Dedifferentiated amniotic fluid mesenchymal stem cell (primary cell): ENCODE measurements at regions not wholly inside any gene's neighbourhood (a gene's known extent, or its start where the extent isn't known, plus 50 kb on each side); places are given as distances from the start of the nearest gene placed in this dataset.
"Not testable (repeated sequence)": the region's sequence is repeated elsewhere in the genome, so short reads cannot be mapped to it uniquely, and the experiment has no call there.

Experiments used
- DNase-seq: peaks from one replicate; pipeline ENCODE4 v3.0.0-alpha.2; 2016; ENCODE audit errors: extremely low spot score

DNA sequence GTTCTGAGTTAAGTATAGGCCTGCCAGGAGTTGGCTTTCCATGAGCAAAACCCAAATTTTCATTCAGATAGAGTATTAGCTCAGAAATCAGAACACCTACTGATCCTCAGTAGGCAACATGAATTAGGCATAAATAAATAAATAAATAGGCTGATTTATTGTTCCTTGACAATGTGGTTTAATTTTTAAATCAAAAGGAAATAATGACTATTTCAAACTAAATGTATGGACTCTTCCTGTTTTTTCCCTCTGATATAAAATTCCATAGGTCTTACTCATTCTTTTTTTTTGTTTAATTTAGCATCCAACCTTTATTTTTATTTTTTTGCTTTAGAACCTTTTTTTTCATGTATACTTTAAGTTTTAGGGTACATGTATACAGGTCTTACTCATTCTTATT is 140.2 kb upstream of the ITGA6 start:
- DNase-seq, result no peak

DNA sequence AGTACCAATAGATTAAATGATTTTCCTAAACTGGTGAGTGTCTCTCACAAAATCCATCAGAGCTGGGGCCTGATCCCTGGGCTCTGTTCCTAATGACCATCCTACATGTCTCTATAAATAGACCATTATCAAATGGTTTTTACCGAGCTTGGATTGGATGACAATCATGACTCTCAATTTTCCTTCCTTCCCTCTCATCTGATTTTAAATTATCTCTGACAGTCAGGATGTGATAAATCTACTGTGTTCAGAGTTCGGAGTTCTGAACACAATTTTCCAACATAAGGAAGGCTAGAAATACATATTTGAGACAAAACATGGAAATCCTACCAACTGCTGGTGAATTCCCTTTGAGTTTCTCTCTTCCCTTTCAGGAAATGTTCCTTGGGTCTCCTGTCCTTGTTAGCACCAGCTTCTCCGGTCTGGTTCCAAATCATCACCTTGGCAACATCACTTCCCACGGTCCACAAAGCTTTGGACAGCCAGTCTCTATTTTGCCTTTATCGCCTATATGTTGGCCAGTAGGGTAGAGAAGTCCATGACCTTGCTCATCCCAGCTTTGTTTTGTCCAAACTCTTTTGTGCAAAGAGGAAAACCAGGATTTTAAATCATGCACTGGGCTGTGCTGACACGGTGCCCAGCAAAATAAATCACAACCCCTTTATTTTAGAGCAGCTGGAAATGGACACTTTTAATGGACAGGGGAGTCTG is 139.6 kb upstream of the ITGA6 start:
- no peak for DNase-seq

DNA sequence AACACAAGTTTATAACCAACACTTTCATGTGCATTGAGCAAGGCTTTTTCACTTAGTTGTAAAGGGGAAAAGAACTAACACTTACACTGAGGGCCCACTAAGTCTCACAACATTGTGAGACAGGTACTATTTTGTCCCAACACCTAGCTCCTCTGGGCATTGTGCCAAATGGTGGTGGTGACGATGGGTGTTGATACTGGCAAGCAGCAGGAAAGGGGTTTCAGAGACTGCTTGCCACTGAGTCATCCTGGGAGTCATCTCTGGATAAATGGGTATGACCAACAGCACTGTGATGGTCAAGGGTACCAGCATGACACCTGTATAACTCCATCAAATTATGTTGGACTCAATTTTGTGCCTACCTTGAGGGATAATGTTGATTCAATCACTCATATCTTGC is 138.8 kb upstream of the ITGA6 start:
- DNase-seq, result no peak

DNA sequence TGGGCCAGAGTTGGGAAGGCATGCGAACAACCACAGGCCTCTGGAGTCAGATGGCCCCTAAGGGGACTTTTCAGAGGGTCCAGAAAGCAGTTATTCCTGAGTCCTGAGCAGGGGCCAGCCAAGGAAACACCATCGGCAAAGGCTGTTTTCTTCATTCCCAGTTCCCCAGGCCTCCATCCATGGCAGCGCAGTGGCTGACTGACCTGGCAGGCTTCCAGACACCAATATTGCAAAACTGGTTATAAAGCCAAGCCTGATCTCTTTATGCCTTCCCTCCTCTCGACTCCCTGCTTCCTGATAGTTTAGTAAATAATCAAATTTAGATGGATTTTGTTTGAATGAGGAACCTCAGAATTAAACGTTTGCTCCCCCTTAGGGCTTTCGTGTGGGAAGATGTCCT is 133.4 kb upstream of the ITGA6 start:
- no peak for DNase-seq

DNA sequence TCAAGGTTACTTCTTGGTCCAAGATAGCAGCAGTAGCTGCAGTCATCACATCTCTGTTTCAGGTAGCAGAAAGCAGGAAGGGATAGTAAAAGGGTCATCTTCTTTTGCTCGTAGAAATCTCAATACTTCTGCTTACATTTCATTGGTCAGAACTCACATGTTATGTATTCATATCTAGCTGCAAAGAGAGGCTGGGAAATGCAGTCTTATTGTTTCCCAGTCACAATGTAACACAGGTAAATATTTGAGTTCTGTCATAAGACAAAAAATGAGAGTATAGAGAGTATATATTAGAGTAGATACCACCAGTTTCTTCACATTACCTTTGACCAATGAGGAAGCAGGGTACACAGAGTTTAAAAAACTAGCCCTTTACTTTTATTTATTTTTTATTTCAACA is 132.4 kb upstream of the ITGA6 start:
- no peak for DNase-seq

DNA sequence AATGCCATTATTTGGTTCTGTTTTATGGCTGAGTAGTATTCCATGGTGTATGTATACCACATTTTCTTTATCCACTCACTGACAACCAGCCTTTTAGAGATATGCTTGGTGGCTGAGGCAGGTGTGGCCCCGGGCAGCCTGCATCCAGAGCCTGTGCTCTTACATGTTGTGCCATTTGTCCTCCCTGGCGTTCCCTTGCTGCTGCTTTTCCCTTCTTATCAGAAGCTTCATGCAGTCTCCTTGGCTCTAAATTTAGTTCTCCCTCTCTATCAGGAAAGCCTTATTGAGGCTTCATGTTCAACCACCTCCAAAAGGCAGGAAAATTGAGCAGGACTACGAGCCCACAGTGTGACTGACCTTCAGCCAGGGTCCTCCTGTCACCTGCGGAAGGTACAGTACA is 131.7 kb upstream of the ITGA6 start:
- DNase-seq, result no peak

DNA sequence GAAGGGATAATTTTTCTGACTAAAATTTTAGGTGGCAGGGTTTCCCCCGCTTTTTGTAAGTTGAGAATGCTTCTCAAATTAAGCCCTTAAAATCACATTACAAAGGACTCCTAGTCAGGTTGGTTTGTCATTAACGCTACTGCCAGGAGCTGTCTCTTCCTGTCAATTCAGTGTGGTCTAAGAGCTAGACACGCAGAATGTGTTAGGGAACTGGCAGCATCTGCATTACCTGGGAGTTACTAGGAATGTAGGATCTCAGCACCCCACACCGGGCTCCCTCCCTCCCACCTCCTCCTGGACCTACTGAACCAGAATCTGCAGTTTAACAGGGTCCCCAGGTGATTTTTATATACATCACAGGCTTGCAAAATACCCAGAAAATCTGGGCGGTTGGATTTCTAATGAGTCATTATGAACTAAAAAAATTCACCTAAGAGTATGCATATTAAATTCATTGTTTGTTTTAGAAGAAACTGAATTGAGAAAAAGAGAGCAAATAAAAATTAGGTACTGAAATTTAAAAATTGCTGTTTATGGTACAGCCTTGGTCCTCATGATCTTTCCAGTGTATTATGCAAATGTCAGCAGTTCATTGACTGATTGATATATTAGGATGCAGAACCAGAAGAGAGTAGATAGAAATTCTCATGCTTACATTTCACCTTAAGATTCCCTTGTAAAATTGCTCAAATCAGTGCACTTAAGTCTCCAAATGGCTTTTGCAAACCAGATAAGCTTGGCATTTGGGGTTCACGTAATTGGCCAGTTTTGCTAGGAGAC is 130.9 kb upstream of the ITGA6 start:
- DNase-seq, result no peak

DNA sequence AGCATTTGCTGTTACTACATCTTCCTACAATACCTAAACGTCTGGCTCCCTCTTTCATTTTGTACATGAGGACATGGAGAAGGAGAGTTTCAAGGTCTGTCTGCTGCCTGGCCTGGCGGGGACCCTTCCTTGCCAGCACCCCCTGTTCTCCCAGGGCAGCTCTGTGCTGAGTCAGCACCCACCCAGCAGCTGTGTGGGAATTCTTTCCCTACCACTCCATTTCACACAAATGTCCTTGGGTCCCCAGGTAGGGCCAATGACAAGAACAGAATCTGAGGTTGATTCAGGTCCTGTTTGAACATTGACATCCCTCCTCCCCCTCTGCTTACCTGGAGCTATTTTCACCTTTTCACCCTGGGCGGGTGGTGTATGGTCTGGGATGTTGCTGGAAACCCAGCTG is 129.9 kb upstream of the ITGA6 start:
- no peak for DNase-seq

DNA sequence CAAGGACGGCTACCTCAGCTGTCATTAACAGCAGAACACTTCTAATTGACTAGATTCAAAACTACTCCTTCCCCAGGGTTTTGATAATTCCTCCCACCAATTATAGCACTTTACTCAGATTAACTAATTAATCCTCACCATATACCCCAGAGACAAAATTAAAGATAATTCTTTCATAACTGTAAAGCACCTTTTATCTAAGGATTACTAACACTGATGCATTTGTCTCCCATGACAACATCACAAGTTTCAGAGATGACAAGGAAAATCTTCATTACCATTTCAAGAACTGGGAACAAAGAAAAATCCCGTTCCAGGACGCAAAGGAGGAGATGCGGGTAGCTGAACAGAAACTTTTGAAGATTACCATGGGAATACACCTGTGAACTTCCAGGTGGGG is 129.4 kb upstream of the ITGA6 start:
- no peak for DNase-seq

DNA sequence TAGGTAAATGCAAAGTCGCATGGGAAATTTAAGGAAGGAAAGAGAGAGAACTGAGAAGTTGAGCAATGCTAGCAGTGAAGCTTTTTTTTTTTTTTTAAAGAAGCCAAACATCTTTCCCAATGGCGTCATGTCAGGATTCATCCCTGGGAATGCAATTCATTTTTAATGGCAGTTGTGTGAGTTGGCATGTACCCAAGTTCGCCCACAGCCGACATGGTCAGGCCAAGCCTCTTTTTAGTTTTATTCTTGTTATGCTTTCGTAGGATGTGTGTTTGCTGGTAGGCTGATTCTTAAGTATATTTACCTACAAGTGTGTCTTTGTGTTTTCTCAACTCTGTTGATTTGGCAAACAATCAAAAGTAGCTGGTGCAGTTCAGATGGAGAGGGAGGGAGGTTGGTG is 127.6 kb upstream of the ITGA6 start:
- DNase-seq, result no peak

DNA sequence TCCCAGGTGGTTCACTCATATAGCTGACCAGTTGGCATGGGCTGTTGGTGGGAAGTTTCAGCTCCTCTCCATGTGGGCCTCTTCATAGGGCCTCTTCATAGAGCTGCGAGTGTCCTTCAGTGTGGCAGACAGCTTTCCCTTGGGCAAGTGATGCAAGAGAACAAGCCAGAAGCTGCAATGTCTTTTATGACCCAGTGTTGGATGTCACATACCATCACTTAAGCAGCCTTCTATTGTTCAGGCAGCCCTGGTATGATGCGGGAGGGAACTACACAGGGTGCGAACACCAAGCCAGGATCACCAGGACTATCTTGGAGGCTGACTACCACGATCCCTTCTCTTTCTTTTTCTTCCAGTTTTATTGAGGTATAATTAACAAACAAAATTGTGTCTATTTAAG is 126.5 kb upstream of the ITGA6 start:
- no peak for DNase-seq

DNA sequence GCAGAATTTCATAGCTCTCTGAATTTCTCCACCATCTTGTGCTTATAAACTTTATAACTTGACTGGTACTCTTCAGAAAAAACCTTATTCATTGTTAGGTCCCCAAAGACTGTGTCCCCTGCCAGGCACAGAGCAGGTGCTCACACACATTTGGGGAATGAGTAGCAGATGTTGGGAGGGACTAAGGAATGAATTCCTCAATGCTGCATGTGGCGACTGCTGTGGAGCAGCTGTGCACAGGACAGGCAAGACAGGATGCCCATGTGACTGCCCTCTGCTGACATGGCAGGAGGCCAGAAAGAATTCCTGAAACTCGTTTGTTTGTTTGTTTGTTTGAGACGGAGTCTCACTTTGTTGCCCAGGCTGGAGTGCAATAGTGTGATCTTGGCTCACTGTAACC is 122.3 kb upstream of the ITGA6 start:
- DNase-seq, result no peak

DNA sequence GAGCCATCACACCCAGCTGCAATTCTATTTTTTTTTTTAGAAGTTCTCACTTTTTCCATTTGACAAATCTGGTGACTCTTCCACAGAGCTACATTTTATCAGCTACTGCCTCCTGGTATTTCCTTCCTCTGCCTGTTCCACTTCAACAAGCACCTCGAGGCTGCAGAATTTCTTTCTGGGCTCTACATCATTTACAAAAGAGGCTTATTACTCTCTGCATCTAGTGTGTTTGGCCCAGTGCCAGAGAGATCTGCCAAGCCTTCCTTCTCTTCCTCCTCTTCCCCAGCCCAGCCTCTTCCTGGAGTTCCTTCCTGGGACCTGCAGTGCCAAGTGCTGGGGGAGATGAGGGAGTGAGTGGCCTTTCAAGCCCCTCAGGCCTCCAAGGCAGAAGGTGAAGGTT is 119.6 kb upstream of the ITGA6 start:
- DNase-seq, result no peak

DNA sequence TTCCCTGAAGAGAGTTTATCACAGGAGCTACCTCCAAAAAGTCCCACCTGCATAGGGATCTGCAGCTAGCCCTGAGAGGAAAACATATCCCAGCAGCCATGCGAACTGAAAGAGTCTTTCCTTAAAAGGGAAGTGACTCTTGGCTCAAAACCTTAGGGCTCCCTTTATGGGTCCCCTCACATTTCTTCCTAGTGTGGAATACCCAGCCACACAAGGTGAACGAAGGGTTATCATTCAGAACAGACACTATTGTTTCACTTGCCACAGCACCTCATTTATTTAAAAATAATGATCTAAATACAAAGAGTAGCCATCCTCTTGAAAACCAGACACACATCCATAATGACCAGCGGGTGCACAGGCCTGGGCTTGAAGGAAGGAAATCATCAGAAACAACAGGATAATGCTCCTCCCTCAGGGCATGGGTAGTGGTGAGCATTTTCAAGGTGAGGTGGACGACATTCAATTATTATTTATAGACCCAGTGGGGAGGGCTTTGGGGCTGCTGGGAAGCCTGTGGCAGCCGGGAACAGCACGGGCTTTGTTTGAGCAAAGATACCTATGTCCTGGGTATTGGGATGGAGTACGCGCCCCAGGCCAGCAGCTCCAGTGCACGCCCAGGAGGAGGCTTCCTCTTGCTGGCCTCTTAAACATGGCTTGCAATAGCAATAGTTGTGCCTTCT is 119.0 kb upstream of the ITGA6 start:
- DNase-seq, result no peak

DNA sequence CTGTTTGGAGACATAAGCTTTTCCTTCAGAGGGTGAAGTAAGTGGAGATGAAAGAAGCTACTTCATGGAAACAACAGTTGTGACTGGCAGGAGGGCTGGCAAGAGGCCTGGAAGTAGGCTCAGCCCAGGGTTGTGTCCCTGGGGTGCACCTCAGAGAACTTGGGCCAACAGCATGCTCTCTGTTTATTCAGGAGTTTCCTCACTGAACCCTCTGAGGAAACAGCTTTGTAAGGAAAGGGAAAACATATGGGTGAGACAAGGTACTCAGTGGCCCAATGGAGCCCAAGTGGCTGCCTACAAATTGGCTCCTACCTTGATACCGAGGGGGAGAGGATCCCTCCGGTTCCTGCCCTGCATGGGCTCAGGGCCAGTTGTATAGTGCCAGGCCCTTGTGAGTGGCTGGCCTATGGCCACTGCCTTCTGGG is 115.5 kb upstream of the ITGA6 start:
- DNase-seq, result no peak

DNA sequence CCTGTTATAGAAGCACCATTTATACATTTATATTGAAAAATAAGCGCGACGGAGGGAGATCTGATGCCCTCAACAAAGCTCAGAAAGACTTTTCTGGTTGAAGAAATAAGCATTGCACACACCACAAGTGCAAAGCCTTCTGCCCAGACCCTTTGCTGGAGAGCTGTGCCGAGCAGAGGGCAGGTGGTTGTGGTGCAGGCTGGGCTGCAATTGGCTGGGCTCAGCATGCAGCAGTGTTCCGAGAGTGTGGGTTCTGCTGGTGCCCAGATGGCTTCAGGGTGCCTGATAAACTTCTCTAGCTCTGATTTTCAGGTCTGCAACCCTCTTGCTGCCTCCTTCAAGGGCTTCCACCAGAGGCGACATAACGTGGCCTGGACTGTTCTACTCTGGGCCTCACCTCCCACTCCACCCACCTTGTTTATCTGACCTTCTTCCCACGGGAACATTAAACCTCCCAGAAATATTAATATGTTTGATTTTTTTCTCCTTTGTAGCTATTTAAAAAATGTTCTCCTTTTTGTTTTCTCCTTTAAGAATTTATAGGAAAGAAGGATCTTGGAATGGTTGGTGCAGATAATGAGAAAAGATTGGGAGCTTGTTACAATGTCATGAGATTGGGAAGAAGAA is 113.6 kb upstream of the ITGA6 start:
- DNase-seq, result no peak

DNA sequence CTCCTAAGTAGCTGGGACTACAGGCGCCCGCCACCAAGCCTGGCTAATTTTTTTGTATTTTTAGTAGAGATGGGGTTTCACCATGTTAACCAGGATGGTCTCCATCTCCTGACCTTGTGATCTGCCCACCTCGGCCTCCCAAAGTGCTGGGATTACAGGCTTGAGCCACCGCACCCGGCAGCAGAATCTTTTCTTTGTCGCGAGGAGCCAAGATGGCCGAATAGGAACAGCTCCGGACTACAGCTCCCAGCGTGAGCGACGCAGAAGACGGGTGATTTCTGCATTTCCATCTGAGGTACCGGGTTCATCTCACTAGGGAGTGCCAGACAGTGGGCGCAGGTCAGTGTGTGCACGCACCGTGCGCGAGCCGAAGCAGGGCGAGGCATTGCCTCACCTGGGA is 112.3 kb upstream of the ITGA6 start:
- not testable (repeated sequence) for DNase-seq

DNA sequence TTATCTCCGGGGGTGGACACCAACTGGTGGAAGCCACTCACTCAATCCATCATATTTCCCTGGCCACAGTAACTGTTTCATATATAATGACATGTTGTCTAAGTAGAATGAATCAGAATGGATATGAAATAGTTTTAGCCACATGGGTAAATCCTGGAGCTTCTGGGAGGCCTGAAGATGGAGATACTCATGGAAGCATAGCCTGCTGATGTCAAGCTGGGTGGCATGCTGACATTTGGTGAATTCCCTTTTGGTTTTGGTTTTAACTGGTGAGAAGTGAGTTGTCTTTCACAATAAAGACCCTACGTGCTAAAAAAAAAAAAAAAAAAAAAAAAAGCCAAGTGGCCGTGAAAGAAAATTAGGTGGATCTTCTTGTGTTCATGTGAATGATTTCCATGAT is 105.3 kb upstream of the ITGA6 start:
- DNase-seq, result no peak

DNA sequence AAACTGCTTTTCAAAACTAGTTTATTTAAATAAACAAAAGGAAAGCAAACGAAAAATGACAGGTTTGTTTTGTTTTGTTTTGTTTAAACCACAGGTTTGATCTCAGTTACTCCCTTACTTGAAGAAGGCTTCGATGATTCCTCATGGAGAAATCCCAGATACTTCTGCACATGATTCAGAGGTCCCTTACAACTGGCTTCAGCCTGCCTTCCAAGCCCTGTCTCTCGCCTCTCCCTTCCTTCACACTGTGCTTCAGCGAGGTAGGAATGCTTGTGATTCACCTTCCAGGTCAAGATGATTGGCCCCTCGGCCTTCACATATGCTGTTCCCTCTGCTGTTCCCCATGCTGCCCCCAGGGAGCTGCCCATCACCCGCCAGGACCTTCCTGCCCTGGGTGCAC is 104.1 kb upstream of the ITGA6 start:
- no peak for DNase-seq

DNA sequence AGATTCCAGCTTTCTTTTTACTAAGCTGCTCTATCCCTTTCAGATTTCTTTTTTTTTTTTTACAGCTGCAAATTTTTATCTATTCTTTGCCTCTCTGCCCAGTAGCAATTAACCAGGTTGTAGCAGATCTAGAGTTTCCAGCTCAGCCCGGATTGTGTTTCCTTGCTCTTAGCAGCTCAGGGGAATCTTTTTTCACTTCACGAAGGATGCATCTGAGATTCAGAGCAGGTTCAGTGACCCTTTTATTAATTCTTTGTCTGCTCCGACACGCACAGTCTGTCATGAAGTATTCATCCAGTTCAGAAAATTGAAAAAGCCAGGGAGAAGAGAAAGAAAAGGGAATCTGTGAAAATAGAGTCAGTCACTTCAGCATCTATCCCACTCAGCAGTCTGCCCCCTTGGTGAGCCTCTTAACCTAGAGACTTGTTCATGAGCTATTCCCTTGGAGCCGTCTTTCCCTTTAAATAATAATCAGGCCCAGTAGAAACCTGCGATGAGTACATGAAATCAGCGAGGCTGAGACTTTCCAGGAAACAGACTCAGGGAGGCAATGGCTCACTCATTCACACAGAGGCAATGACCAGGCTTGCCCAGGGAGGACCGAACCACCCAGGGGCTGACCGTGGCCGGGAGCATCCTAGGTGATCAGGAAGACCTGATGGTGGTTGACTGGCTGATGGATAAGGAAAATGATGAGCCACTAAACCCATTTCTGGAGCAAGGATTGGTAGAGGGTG is 103.4 kb upstream of the ITGA6 start:
- no peak for DNase-seq

DNA sequence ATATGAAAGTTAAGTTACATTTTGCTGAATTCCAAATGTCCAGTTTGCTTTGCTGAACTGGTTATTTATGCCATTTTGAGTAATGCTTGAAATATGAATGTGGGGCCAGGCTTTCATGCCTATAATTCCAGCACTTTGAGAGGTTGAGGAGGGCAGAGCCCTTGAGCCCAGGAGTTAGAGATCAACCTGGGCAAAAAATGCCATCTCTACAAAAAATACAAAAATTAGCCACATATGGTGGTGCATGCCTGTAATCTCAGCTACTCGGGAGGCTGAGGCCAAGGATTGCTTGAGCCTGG is 101.2 kb upstream of the ITGA6 start:
- no peak for DNase-seq
